ENCODE measurements at regions not wholly inside any gene's neighbourhood (a gene's known extent, or its start where the extent isn't known, plus 50 kb on each side); places are given as distances from the start of the nearest gene placed in this dataset.

GRCh38 chr21:28655471-28655870 lies 337.2 kb downstream of the LTN1 start:
- TF ChIP-seq CTCF (IDR thresholded peaks at IDR 0.05; ENCODE audit: insufficient read depth, low read length, missing control alignments) = no peak
- POLR2A ChIA-PET = no interaction called here
- H3K4me3 ChIP-seq (ENCODE audit: low read depth, low read length) = no peak overlapping the region
- CTCF ChIA-PET = no interaction called here
- DNase-seq (ENCODE audit: low read depth, low spot score) = no peak

GRCh38 chr21:28654406-28654805 lies 338.3 kb downstream of the LTN1 start:
- no peak for TF ChIP-seq CTCF (IDR thresholded peaks at IDR 0.05; ENCODE audit: insufficient read depth, low read length, missing control alignments)

GRCh38 chr21:28644762-28645161 lies 347.9 kb downstream of the LTN1 start:
- ChIA-PET POLR2A (no interaction called here), CTCF (no interaction called here)
- TF ChIP-seq CTCF (IDR thresholded peaks at IDR 0.05; ENCODE audit: insufficient read depth, low read length, missing control alignments) = no peak
- H3K4me3 ChIP-seq (ENCODE audit: low read depth, low read length) = no peak overlapping the region
- DNase-seq (ENCODE audit: low read depth, low spot score) = no peak

More at GRCh38 chr21:28654406-28654805, 338.3 kb downstream of the LTN1 start:
- DNase-seq (ENCODE audit: low read depth, low spot score) = no peak
- POLR2A ChIA-PET = no interaction called here
- H3K4me3 ChIP-seq (ENCODE audit: low read depth, low read length) = no peak overlapping the region
- CTCF ChIA-PET = no interaction called here

GRCh38 chr21:28642891-28643290 lies 349.8 kb downstream of the LTN1 start:
- no peak for DNase-seq (ENCODE audit: low read depth, low spot score)
- H3K4me3 ChIP-seq (ENCODE audit: low read depth, low read length) = no peak overlapping the region
- POLR2A ChIA-PET = no interaction called here
- no peak for TF ChIP-seq CTCF (IDR thresholded peaks at IDR 0.05; ENCODE audit: insufficient read depth, low read length, missing control alignments)
- CTCF ChIA-PET = no interaction called here

- no peak for DNase-seq (ENCODE audit: low read depth, low spot score)
- CTCF ChIA-PET = interaction anchor here (0.6 kb wide), 1 partner anchor 103 kb away, joined by 3 read pairs; no protein-coding TSS in a partner anchor
- TF ChIP-seq CTCF (IDR thresholded peaks at IDR 0.05; ENCODE audit: insufficient read depth, low read length, missing control alignments) = no peak
- H3K4me3 ChIP-seq (ENCODE audit: low read depth, low read length) = no peak overlapping the region
- POLR2A ChIA-PET = no interaction called here
Observed at GRCh38 chr21:28641731-28642130, 350.9 kb downstream of the LTN1 start.

- DNase-seq (ENCODE audit: low read depth, low spot score) = no peak
- TF ChIP-seq CTCF (IDR thresholded peaks at IDR 0.05; ENCODE audit: insufficient read depth, low read length, missing control alignments) = no peak
- ChIA-PET CTCF (no interaction called here), POLR2A (no interaction called here)
- H3K4me3 ChIP-seq (ENCODE audit: low read depth, low read length) = no peak overlapping the region
Observed at GRCh38 chr21:28640326-28640725, 352.4 kb downstream of the LTN1 start.

All from AG04449 (cell line).